Hepatocyte (in vitro differentiated cells): ENCODE measurements at regions not wholly inside any gene's neighbourhood (a gene's known extent, or its start where the extent isn't known, plus 50 kb on each side); places are given as distances from the start of the nearest gene placed in this dataset.

Experiments used
- EZH2 ChIP-seq: fragments of 200-600 bp; sonication (generic); IDR thresholded peaks from 2 replicates; pipeline ENCODE4 v1.6.1; 2016; ENCODE audit warnings: antibody characterized with exemption, mild to moderate bottlenecking, borderline replicate concordance
- EZH2phosphoT487 ChIP-seq: fragments of 200-600 bp; sonication (generic); IDR thresholded peaks from one replicate; pipeline ENCODE4 v1.6.1; 2018; ENCODE audit warnings: antibody characterized with exemption, mild to moderate bottlenecking, low read depth, moderate library complexity; ENCODE audit not compliant: unreplicated experiment, severe bottlenecking

DNA sequence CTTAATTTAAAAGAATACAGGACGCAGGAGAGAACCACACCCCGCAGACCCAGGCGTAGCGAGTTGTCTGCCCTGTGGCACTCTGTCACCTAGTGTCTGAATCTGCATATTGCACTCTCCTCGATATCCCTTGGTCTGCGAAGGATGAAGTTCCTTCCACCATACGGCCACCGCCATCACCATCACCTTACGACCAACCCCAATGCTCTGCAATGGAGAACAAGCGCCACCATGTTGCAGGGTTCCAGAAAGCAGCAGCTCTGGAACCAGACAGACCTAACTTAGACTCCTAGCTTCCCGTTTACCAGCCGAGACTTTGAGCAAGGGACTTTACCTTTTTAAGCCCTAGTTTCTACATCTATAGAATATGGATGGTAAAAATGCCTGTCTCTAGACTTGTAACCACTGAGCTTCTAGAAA is 77.4 kb upstream of the DMRT1 start:
- TF ChIP-seq EZH2 (no peak), EZH2phosphoT487 (no peak)
